BE2C (cell line): ENCODE measurements at regions not wholly inside any gene's neighbourhood (a gene's known extent, or its start where the extent isn't known, plus 50 kb on each side); places are given as distances from the start of the nearest gene placed in this dataset.

ENCODE experiments used
- DNase-seq: peaks from one replicate; pipeline ENCODE4 v3.0.0-alpha.2; 2020
- H3K27me3 ChIP-seq: fragments of 250-450 bp; sonication (Bioruptor Pico); 2 replicates; pipeline ENCODE4 v1.5.1; 2020; ENCODE audit warnings: mild to moderate bottlenecking
- H3K36me3 ChIP-seq: fragments of 250-450 bp; sonication (Bioruptor Pico); 2 replicates; pipeline ENCODE4 v1.5.1; 2020; ENCODE audit warnings: mild to moderate bottlenecking
- H3K4me1 ChIP-seq: fragments of 250-450 bp; sonication (Bioruptor Pico); 2 replicates; pipeline ENCODE4 v1.5.1; 2020
- H3K4me3 ChIP-seq: 2 replicates; pipeline ENCODE4 v1.5.1; 2011; ENCODE audit warnings: low read depth, low read length
- H3K9me3 ChIP-seq: fragments of 250-450 bp; sonication (Bioruptor Pico); 2 replicates; pipeline ENCODE4 v1.5.1; 2020
- TF ChIP-seq, protein P1 (sequence below): IDR thresholded peaks from 2 replicates; pipeline ENCODE4 v1.5.1; 2012; ENCODE audit warnings: mild to moderate bottlenecking, low read depth, low read length

DNA sequence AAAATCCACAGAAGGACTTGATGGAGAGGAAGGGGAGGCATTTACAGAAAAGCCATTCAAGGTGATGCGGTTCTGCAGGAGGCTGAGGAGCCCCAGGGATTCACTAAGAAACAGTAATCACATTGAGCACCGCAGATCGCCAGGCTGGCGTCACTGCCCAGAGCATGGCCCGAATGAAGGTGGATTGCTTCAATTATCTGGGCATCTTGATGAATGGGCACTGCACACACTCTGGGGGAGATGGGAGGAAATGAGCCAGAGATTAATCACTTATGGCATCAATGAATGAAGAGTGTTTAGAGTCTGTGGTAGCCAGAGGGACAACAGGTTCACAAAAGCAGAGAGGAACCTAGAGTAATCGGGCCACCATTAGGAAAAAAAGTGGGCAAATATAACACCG, 292.1 kb downstream of the ZEB1 start:
- TF ChIP-seq, protein P1, sequence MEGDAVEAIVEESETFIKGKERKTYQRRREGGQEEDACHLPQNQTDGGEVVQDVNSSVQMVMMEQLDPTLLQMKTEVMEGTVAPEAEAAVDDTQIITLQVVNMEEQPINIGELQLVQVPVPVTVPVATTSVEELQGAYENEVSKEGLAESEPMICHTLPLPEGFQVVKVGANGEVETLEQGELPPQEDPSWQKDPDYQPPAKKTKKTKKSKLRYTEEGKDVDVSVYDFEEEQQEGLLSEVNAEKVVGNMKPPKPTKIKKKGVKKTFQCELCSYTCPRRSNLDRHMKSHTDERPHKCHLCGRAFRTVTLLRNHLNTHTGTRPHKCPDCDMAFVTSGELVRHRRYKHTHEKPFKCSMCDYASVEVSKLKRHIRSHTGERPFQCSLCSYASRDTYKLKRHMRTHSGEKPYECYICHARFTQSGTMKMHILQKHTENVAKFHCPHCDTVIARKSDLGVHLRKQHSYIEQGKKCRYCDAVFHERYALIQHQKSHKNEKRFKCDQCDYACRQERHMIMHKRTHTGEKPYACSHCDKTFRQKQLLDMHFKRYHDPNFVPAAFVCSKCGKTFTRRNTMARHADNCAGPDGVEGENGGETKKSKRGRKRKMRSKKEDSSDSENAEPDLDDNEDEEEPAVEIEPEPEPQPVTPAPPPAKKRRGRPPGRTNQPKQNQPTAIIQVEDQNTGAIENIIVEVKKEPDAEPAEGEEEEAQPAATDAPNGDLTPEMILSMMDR, result no peak
- 0 out of 2 replicates have a peak, but pooled peaks cover 3% of the 10 kb centered on the region for H3K4me1 ChIP-seq
- no peak overlapping the region for H3K4me3 ChIP-seq
- no peaks in the 10 kb centered on the region for H3K9me3 ChIP-seq
- H3K27me3 ChIP-seq, result no peaks in the 10 kb centered on the region
- H3K36me3 ChIP-seq, result no peaks in the 10 kb centered on the region
- no peak for DNase-seq

DNA sequence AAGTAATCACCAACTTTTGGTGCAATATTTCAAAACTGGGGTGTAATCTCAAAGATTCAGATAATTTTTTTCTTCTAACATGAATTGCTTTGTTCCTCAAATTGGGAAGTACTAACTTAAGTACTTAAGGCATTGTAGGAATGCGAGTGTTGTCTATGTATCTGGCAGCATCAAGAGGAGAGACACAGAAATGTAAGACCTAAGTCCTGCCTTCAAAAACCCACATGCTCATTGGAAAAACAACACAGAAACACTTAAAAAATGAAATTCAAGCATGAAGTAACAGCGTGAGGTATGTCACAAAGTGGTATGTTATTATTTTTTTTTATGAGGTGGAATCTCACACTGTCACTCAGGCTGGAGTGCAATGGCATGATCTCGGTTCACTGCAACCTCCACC, 288.5 kb downstream of the ZEB1 start:
- Histone ChIP-seq H3K4me3 (no peak overlapping the region), H3K36me3 (no peaks in the 10 kb centered on the region), H3K9me3 (no peaks in the 10 kb centered on the region), H3K27me3 (no peaks in the 10 kb centered on the region), H3K4me1 (peaks cover 16% of the 10 kb centered on the region)
- TF ChIP-seq, protein P1, result no peak
- no peak for DNase-seq

DNA sequence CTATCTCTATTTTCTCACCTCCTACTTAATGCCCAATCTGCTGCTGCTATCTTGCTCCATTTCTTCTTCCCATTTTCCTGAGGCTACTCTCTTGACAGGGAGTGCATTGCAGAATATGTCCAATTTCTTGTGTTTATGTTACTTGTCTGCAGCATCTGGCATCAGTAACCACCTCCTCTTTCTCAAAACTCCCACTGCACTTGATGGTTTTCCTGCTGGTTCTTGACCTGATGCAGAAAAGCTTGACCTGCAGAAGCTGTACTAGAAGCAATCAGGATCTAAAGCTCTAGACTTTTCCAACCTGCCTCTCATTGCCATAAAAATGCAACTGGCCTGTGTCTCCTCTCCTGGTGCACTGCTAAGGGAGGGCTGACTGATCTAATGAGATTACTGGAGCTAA, 287.8 kb downstream of the ZEB1 start:
- H3K4me3 ChIP-seq, result no peak overlapping the region
- no peaks in the 10 kb centered on the region for H3K27me3 ChIP-seq
- no peak for DNase-seq
- H3K4me1 ChIP-seq, result peaks cover 19% of the 10 kb centered on the region
- no peaks in the 10 kb centered on the region for H3K9me3 ChIP-seq
- no peaks in the 10 kb centered on the region for H3K36me3 ChIP-seq
- TF ChIP-seq, protein P1, result no peak

DNA sequence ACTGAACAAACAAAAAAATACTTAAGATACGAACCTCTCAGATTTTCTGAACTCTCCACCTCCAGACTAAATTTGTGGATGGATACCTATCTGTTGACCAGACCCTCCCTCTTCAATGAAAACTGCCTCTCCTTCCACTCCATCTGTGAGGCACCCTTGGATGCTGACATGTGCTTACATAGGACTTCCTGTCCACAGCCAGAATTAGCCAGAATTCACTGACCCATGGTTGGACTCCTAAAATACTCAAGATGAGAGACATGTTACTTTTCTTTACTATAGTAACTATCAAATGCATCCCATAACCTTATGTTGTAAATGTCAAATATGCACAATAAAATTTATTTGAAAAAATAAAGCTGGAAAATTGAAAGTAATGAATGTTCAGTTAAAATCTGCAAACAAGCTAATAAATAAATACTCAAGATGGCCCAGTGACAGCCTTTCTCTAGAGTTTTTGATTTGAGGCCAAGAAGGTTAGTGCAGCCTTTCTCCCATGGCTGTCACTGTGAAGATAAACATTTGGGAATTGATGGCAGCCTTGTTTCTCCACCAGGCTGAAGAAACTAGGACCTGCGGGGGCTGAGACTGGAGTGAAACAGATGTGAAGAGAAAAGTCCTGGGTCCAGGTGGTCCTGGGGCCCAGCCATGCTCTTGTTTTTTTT, 287.0 kb downstream of the ZEB1 start:
- no peaks in the 10 kb centered on the region for H3K27me3 ChIP-seq

DNA sequence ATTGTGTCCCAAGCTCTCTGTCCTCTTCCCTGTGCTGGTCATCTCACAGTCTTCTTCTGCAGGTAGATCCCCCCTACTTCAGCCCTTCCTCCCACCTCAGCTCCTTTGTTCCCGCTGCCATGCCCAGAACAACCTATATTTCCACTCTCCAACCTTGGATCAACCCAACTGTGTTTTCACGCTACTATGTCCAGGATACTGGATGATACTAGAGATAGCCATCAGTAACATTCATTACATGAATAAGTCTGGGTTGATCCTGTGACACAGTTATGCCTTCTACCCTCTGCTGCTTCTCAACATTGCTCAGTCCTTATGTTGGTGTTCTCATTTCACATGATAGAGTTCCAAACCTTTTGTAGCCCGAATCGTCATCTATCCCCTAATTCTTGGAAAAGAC, 286.4 kb downstream of the ZEB1 start:
- no peaks in the 10 kb centered on the region for H3K27me3 ChIP-seq
- no peaks in the 10 kb centered on the region for H3K9me3 ChIP-seq
- no peak overlapping the region for H3K4me3 ChIP-seq
- TF ChIP-seq, protein P1, result no peak
- no peaks in the 10 kb centered on the region for H3K36me3 ChIP-seq
- DNase-seq, result no peak
- H3K4me1 ChIP-seq, result peaks cover 15% of the 10 kb centered on the region

More for the DNA sequence above, 287.0 kb downstream of the ZEB1 start:
- Histone ChIP-seq H3K9me3 (no peaks in the 10 kb centered on the region), H3K36me3 (no peaks in the 10 kb centered on the region), H3K4me3 (no peak overlapping the region), H3K4me1 (peaks cover 15% of the 10 kb centered on the region)
- TF ChIP-seq, protein P1, result no peak
- DNase-seq, result no peak

DNA sequence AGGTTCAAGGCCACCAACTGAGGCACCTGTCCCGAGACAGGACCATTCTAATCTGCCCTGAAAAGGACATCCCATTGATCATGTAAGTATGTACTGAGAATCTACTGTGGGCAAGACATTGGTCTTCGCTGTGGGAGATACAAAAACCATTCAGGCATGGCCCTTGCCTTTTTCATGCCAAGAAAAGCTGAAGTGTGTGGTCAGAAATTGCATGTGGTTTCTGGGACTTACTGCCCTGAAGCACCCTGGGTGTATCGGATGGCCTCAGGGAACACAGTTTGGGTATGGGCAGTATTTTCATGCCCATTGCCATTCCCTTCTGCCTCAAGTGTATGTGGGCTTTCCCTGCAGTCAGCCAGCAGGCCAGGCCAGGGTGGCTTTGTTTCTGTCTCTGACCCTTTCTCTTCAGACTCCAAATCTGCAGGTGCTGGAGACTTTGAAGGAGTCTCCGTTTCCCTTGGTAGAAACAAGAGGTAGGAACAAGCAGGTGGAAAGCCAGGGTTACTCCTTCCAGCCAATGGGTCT, 285.7 kb downstream of the ZEB1 start:
- TF ChIP-seq, protein P1, result no peak
- Histone ChIP-seq H3K9me3 (no peaks in the 10 kb centered on the region), H3K36me3 (no peaks in the 10 kb centered on the region), H3K4me1 (peaks cover 15% of the 10 kb centered on the region), H3K4me3 (no peak overlapping the region), H3K27me3 (no peaks in the 10 kb centered on the region)
- DNase-seq, result no peak
